CD4-positive, CD25-positive, alpha-beta regulatory T cell (primary cell): ENCODE measurements at regions not wholly inside any gene's neighbourhood (a gene's known extent, or its start where the extent isn't known, plus 50 kb on each side); places are given as distances from the start of the nearest gene placed in this dataset.

Experiments
- ATAC-seq, 2 donors: fragments of 150-1000 bp; cut with Tn5 transposase; one replicate each; pipeline ENCODE4 v1.10.0; 2021; ENCODE audit warnings: low read depth in 2 of 2, moderate number of reproducible peaks in 2 of 2, moderate library complexity in 1 of 2
- DNase-seq, 3 donors: peaks; one replicate each; pipeline versions ENCODE4 v3.0.0 to v3.0.0-alpha.2; 2012 to 2022; ENCODE audit warnings: mixed read lengths in 1 of 3
- H3K27ac ChIP-seq: one replicate; pipeline ENCODE4 v1.7.0; 2013; ENCODE audit warnings: mild to moderate bottlenecking, low read length; ENCODE audit not compliant: insufficient read depth, poor library complexity, severe bottlenecking
- H3K27me3 ChIP-seq: one replicate; pipeline ENCODE4 v1.7.0; 2013; ENCODE audit warnings: low read length; ENCODE audit not compliant: control insufficient read depth, insufficient read depth
- H3K36me3 ChIP-seq: one replicate; pipeline ENCODE4 v1.7.0; 2013; ENCODE audit warnings: mild to moderate bottlenecking, low read length, moderate library complexity; ENCODE audit not compliant: control insufficient read depth, insufficient read depth
- H3K4me1 ChIP-seq: 2 replicates; pipeline ENCODE4 v1.7.0; 2013; ENCODE audit warnings: mild to moderate bottlenecking, low read length; ENCODE audit not compliant: insufficient read depth, control insufficient read depth, poor library complexity, severe bottlenecking
- H3K4me3 ChIP-seq: one replicate; pipeline ENCODE4 v1.7.0; 2013; ENCODE audit warnings: low read depth, mild to moderate bottlenecking, low read length, moderate library complexity
- H3K9me3 ChIP-seq, 2 experiments: 1 replicate in 1 of 2; 2 replicates in 1 of 2; pipeline ENCODE4 v1.7.0; 2013; ENCODE audit warnings: low read length in 2 of 2, mild to moderate bottlenecking in 1 of 2, moderate library complexity in 1 of 2; ENCODE audit not compliant: control insufficient read depth in 2 of 2
- H3K27ac Mint-ChIP-seq, 3 donors: one replicate each; pipeline ENCODE4 v1.8.0; 2020 to 2022; ENCODE audit warnings: mild to moderate bottlenecking in 3 of 3, mixed read lengths in 3 of 3, moderate library complexity in 2 of 3
- H3K27me3 Mint-ChIP-seq: one replicate; pipeline ENCODE4 v1.8.0; 2022; ENCODE audit warnings: mild to moderate bottlenecking, mixed read lengths
- H3K36me3 Mint-ChIP-seq: one replicate; pipeline ENCODE4 v1.8.0; 2020; ENCODE audit warnings: mixed read lengths
- H3K4me1 Mint-ChIP-seq, 4 donors: one replicate each; pipeline ENCODE4 v1.8.0; 2020 to 2022; ENCODE audit warnings: mixed read lengths in 4 of 4, mild to moderate bottlenecking in 1 of 4
- H3K4me3 Mint-ChIP-seq, 4 donors: one replicate each; pipeline ENCODE4 v1.8.0; 2020 to 2022; ENCODE audit warnings: mild to moderate bottlenecking in 4 of 4, mixed read lengths in 4 of 4, moderate library complexity in 3 of 4
- H3K9me3 Mint-ChIP-seq, 7 donors: one replicate each; pipeline ENCODE4 v1.8.0; 2020 to 2022; ENCODE audit warnings: mixed read lengths in 7 of 7, mild to moderate bottlenecking in 3 of 7, moderate library complexity in 2 of 7

- no peak overlapping the region for H3K4me3 Mint-ChIP-seq
- DNase-seq: no peak
- H3K9me3 ChIP-seq: no peaks in the 10 kb centered on the region
- H3K4me1 ChIP-seq: no peaks in the 10 kb centered on the region
- no peaks in the 10 kb centered on the region for H3K27me3 ChIP-seq
- no peak overlapping the region for H3K27ac ChIP-seq
- no peaks in the 10 kb centered on the region for H3K27me3 Mint-ChIP-seq
- no peaks in the 10 kb centered on the region for H3K36me3 ChIP-seq
- H3K9me3 Mint-ChIP-seq: peaks cover 0 to 7% (median 0%) of the 10 kb centered on the region in 7 donors
- no peak for ATAC-seq
- no peak overlapping the region for H3K27ac Mint-ChIP-seq
- H3K36me3 Mint-ChIP-seq: no peaks in the 10 kb centered on the region
- no peaks in the 10 kb centered on the region for H3K4me1 Mint-ChIP-seq
- H3K4me3 ChIP-seq: no peak overlapping the region
These were observed 188.8 kb upstream of the FOXP2 start for GRCh38 chr7:114225784-114226183.

GRCh38 chr7:114218283-114218682, 196.3 kb upstream of the FOXP2 start:
- no peaks in the 10 kb centered on the region for H3K36me3 ChIP-seq
- no peak overlapping the region for H3K27ac ChIP-seq
- no peaks in the 10 kb centered on the region for H3K27me3 ChIP-seq
- Mint-ChIP-seq H3K4me3 (no peak overlapping the region), H3K36me3 (no peaks in the 10 kb centered on the region), H3K4me1 (no peaks in the 10 kb centered on the region), H3K27ac (no peak overlapping the region), H3K27me3 (no peaks in the 10 kb centered on the region), H3K9me3 (peaks cover 0 to 3% (median 0%) of the 10 kb centered on the region in 7 donors)
- DNase-seq (no peak), ATAC-seq (no peak)
- no peaks in the 10 kb centered on the region for H3K9me3 ChIP-seq
- no peak overlapping the region for H3K4me3 ChIP-seq
- H3K4me1 ChIP-seq: no peaks in the 10 kb centered on the region

- H3K4me3 ChIP-seq: no peak overlapping the region
- no peaks in the 10 kb centered on the region for H3K4me1 ChIP-seq
- no peaks in the 10 kb centered on the region for H3K9me3 ChIP-seq
- H3K27ac ChIP-seq: no peak overlapping the region
- Mint-ChIP-seq H3K36me3 (no peaks in the 10 kb centered on the region), H3K27ac (no peak overlapping the region), H3K4me1 (no peaks in the 10 kb centered on the region), H3K27me3 (no peaks in the 10 kb centered on the region), H3K9me3 (no peaks in the 10 kb centered on the region), H3K4me3 (no peak overlapping the region)
- DNase-seq (no peak), ATAC-seq (no peak)
- no peaks in the 10 kb centered on the region for H3K27me3 ChIP-seq
- H3K36me3 ChIP-seq: no peaks in the 10 kb centered on the region
These were observed 197.4 kb upstream of the FOXP2 start for GRCh38 chr7:114217026-114217806.

GRCh38 chr7:114214466-114214865, 200.1 kb upstream of the FOXP2 start:
- DNase-seq: no peak
- no peaks in the 10 kb centered on the region for H3K4me1 ChIP-seq
- no peak overlapping the region for H3K4me3 Mint-ChIP-seq
- H3K36me3 Mint-ChIP-seq: no peaks in the 10 kb centered on the region
- H3K4me3 ChIP-seq: no peak overlapping the region
- H3K27ac Mint-ChIP-seq: no peak overlapping the region
- no peak overlapping the region for H3K27ac ChIP-seq
- peaks cover 0 to 4% (median 0%) of the 10 kb centered on the region in 7 donors for H3K9me3 Mint-ChIP-seq
- no peak for ATAC-seq
- H3K4me1 Mint-ChIP-seq: no peaks in the 10 kb centered on the region
- no peaks in the 10 kb centered on the region for H3K9me3 ChIP-seq
- no peaks in the 10 kb centered on the region for H3K27me3 ChIP-seq
- H3K36me3 ChIP-seq: no peaks in the 10 kb centered on the region
- H3K27me3 Mint-ChIP-seq: no peaks in the 10 kb centered on the region

- no peaks in the 10 kb centered on the region for H3K36me3 ChIP-seq
- no peak overlapping the region for H3K27ac Mint-ChIP-seq
- ATAC-seq: no peak
- H3K27ac ChIP-seq: no peak overlapping the region
- H3K27me3 Mint-ChIP-seq: no peaks in the 10 kb centered on the region
- no peak overlapping the region for H3K4me3 ChIP-seq
- no peak overlapping the region for H3K4me3 Mint-ChIP-seq
- H3K4me1 ChIP-seq: no peaks in the 10 kb centered on the region
- no peaks in the 10 kb centered on the region for H3K27me3 ChIP-seq
- H3K9me3 Mint-ChIP-seq: peaks cover 0 to 5% (median 1%) of the 10 kb centered on the region in 7 donors
- no peaks in the 10 kb centered on the region for H3K9me3 ChIP-seq
- no peaks in the 10 kb centered on the region for H3K4me1 Mint-ChIP-seq
- no peaks in the 10 kb centered on the region for H3K36me3 Mint-ChIP-seq
- no peak for DNase-seq
These were observed 201.7 kb upstream of the FOXP2 start for GRCh38 chr7:114212721-114213429.

GRCh38 chr7:114209968-114210367, 204.6 kb upstream of the FOXP2 start:
- no peaks in the 10 kb centered on the region for H3K4me1 Mint-ChIP-seq

GRCh38 chr7:114206688-114207087, 207.9 kb upstream of the FOXP2 start:
- Histone ChIP-seq H3K27me3 (no peaks in the 10 kb centered on the region), H3K9me3 (no peaks in the 10 kb centered on the region), H3K4me1 (no peaks in the 10 kb centered on the region), H3K36me3 (no peaks in the 10 kb centered on the region), H3K27ac (no peak overlapping the region), H3K4me3 (no peak overlapping the region)
- H3K27me3 Mint-ChIP-seq: no peaks in the 10 kb centered on the region
- no peaks in the 10 kb centered on the region for H3K4me1 Mint-ChIP-seq
- H3K9me3 Mint-ChIP-seq: peaks cover 0 to 5% (median 1%) of the 10 kb centered on the region in 7 donors
- no peak overlapping the region for H3K4me3 Mint-ChIP-seq
- DNase-seq: no peak
- no peak overlapping the region for H3K27ac Mint-ChIP-seq
- ATAC-seq: no peak
- H3K36me3 Mint-ChIP-seq: no peaks in the 10 kb centered on the region

More at GRCh38 chr7:114209968-114210367, 204.6 kb upstream of the FOXP2 start:
- Mint-ChIP-seq H3K9me3 (peaks cover 0 to 5% (median 1%) of the 10 kb centered on the region in 7 donors), H3K27me3 (no peaks in the 10 kb centered on the region), H3K36me3 (no peaks in the 10 kb centered on the region), H3K27ac (no peak overlapping the region), H3K4me3 (no peak overlapping the region)
- ATAC-seq (no peak), DNase-seq (no peak)
- Histone ChIP-seq H3K9me3 (no peaks in the 10 kb centered on the region), H3K27me3 (no peaks in the 10 kb centered on the region), H3K36me3 (no peaks in the 10 kb centered on the region), H3K4me1 (no peaks in the 10 kb centered on the region), H3K27ac (no peak overlapping the region), H3K4me3 (no peak overlapping the region)

GRCh38 chr7:114196517-114196916, 218.1 kb upstream of the FOXP2 start:
- no peaks in the 10 kb centered on the region for H3K27me3 Mint-ChIP-seq
- ATAC-seq (no peak), DNase-seq (no peak)
- H3K4me1 Mint-ChIP-seq: no peaks in the 10 kb centered on the region
- no peak overlapping the region for H3K27ac Mint-ChIP-seq
- Histone ChIP-seq H3K9me3 (no peaks in the 10 kb centered on the region), H3K36me3 (no peaks in the 10 kb centered on the region), H3K27ac (no peak overlapping the region), H3K4me3 (no peak overlapping the region), H3K4me1 (no peaks in the 10 kb centered on the region), H3K27me3 (no peaks in the 10 kb centered on the region)
- H3K9me3 Mint-ChIP-seq: peaks cover 0 to 4% (median 0%) of the 10 kb centered on the region in 7 donors
- H3K36me3 Mint-ChIP-seq: no peaks in the 10 kb centered on the region
- no peak overlapping the region for H3K4me3 Mint-ChIP-seq
